HepG2 (cell line): ENCODE measurements at regions not wholly inside any gene's neighbourhood (a gene's known extent, or its start where the extent isn't known, plus 50 kb on each side); places are given as distances from the start of the nearest gene placed in this dataset.

Experiments
- AKAP8 ChIP-seq: sonication (generic); formaldehyde crosslinking; IDR thresholded peaks from 2 replicates; pipeline ENCODE4 v1.5.1; 2020; ENCODE audit warnings: mild to moderate bottlenecking, missing genetic modification reagents
- ARID3A ChIP-seq: IDR thresholded peaks from 2 replicates; pipeline ENCODE4 v1.6.1; 2012; ENCODE audit warnings: low read depth, low read length, improper control_type of control experiment
- BRD4 ChIP-seq: sonication (generic); formaldehyde crosslinking; IDR thresholded peaks from 2 replicates; pipeline ENCODE4 v1.4.0; 2020; ENCODE audit warnings: missing genetic modification reagents
- CC2D1A ChIP-seq: sonication (generic); formaldehyde crosslinking; IDR thresholded peaks from 2 replicates; pipeline ENCODE4 v1.8.1; 2023; ENCODE audit warnings: mild to moderate bottlenecking, missing genetic modification reagents
- DDIT3 ChIP-seq: sonication (generic); formaldehyde crosslinking; IDR thresholded peaks from 2 replicates; pipeline ENCODE4 v1.4.0; 2020; ENCODE audit warnings: mild to moderate bottlenecking, missing genetic modification reagents
- FOXA1 ChIP-seq, 2 experiments: fragments of 450-650 bp in 1 of 2; sonication (generic) in 1 of 2; formaldehyde crosslinking in 1 of 2; IDR thresholded peaks; 2 replicates each; pipeline versions ENCODE4 v1.4.0 to v1.6.1; 2016 to 2020; ENCODE audit warnings: missing genetic modification reagents in 1 of 2
- GATAD2A ChIP-seq: IDR thresholded peaks from 2 replicates; pipeline ENCODE4 v1.6.1; 2016
- NFE2L1 ChIP-seq: sonication (generic); formaldehyde crosslinking; IDR thresholded peaks from 2 replicates; pipeline ENCODE4 v1.4.0; 2020; ENCODE audit warnings: missing genetic modification reagents, mild to moderate bottlenecking, borderline replicate concordance
- NFE2L2 ChIP-seq: fragments of 150-350 bp; IDR thresholded peaks from 2 replicates; pipeline ENCODE4 v1.6.1; 2014; ENCODE audit warnings: low read length
- PAXIP1 ChIP-seq: sonication (generic); formaldehyde crosslinking; conservative IDR thresholded peaks from 2 replicates; pipeline ENCODE4 v1.4.0; 2020; ENCODE audit warnings: mild to moderate bottlenecking, missing genetic modification reagents, moderate library complexity
- RAD51 ChIP-seq: fragments of 450-650 bp; IDR thresholded peaks from 2 replicates; pipeline ENCODE4 v1.6.1; 2016; ENCODE audit warnings: borderline replicate concordance
- SNAPC2 ChIP-seq: sonication (generic); formaldehyde crosslinking; IDR thresholded peaks from 2 replicates; pipeline ENCODE4 v1.8.1; 2022; ENCODE audit warnings: mild to moderate bottlenecking, missing genetic modification reagents
- SP4 ChIP-seq: sonication (generic); formaldehyde crosslinking; IDR thresholded peaks from 2 replicates; pipeline ENCODE4 v1.8.1; 2023; ENCODE audit warnings: mild to moderate bottlenecking, missing genetic modification reagents
- TBX2 ChIP-seq: sonication (generic); formaldehyde crosslinking; IDR thresholded peaks from 2 replicates; pipeline ENCODE4 v1.5.0; 2020; ENCODE audit warnings: missing genetic modification reagents, mild to moderate bottlenecking, borderline replicate concordance
- ZKSCAN1 ChIP-seq: fragments of 150-350 bp; IDR thresholded peaks from 2 replicates; pipeline ENCODE4 v1.6.1; 2014; ENCODE audit warnings: low read length
- ZKSCAN8 ChIP-seq: IDR thresholded peaks from 2 replicates; pipeline ENCODE4 v1.6.1; 2016; ENCODE audit warnings: borderline replicate concordance, missing genetic modification reagents, missing compliant biosample characterization
- ZNF124 ChIP-seq: sonication (generic); formaldehyde crosslinking; IDR thresholded peaks from 2 replicates; pipeline ENCODE4 v1.4.0; 2020; ENCODE audit warnings: missing genetic modification reagents
- ZNF207 ChIP-seq: fragments of 450-650 bp; IDR thresholded peaks from 2 replicates; pipeline ENCODE4 v1.6.1; 2016; ENCODE audit warnings: antibody characterized with exemption, borderline replicate concordance
- ZNF224 ChIP-seq: sonication (generic); formaldehyde crosslinking; IDR thresholded peaks from 2 replicates; pipeline ENCODE4 v1.5.0; 2020; ENCODE audit warnings: mild to moderate bottlenecking, missing genetic modification reagents
- ZNF362 ChIP-seq: sonication (generic); formaldehyde crosslinking; IDR thresholded peaks from 2 replicates; pipeline ENCODE4 v1.4.0; 2020; ENCODE audit warnings: missing genetic modification reagents, mild to moderate bottlenecking, borderline replicate concordance
- ZNF432 ChIP-seq: sonication (generic); formaldehyde crosslinking; IDR thresholded peaks from 2 replicates; pipeline ENCODE4 v1.5.0; 2020; ENCODE audit warnings: missing genetic modification reagents, mild to moderate bottlenecking, borderline replicate concordance
- ZNF441 ChIP-seq: sonication (generic); formaldehyde crosslinking; IDR thresholded peaks from 2 replicates; pipeline ENCODE4 v1.7.0; 2021; ENCODE audit warnings: missing genetic modification reagents, borderline replicate concordance
- ZNF558 ChIP-seq: sonication (generic); formaldehyde crosslinking; IDR thresholded peaks from 2 replicates; pipeline ENCODE4 v1.9.0; 2022; ENCODE audit warnings: mild to moderate bottlenecking, missing genetic modification reagents, borderline replicate concordance
- ZNF644 ChIP-seq: IDR thresholded peaks from 2 replicates; pipeline ENCODE4 v1.6.1; 2016; ENCODE audit warnings: low read depth
- ZNF879 ChIP-seq: sonication (generic); formaldehyde crosslinking; IDR thresholded peaks from 2 replicates; pipeline ENCODE4 v1.8.1; 2023; ENCODE audit warnings: missing genetic modification reagents
- ZSCAN9 ChIP-seq: IDR thresholded peaks from 2 replicates; pipeline ENCODE4 v1.6.1; 2016; ENCODE audit warnings: borderline replicate concordance

GRCh38 chr3:171953301-171954022 is 85.9 kb upstream of the FNDC3B start (continued):
- 0 out of 2 replicates have a peak, but pooled peaks have one; percentile 18 for TF ChIP-seq ZNF441 (CRISPR knock-in tag)
- TF ChIP-seq SNAPC2 (CRISPR knock-in tag) = no peak
- TF ChIP-seq CC2D1A (CRISPR knock-in tag) = no peak
- TF ChIP-seq ZNF224 (CRISPR knock-in tag) = no peak
- TF ChIP-seq ZNF124 (CRISPR knock-in tag) = no peak
- peak; percentile 74; the same call in 1 of the 2 replicates for TF ChIP-seq TBX2 (CRISPR knock-in tag)
- TF ChIP-seq PAXIP1 (CRISPR knock-in tag) = peak; percentile 13; the same call in 1 of the 2 replicates
- no peak for TF ChIP-seq DDIT3 (CRISPR knock-in tag)
- TF ChIP-seq ZNF207 = no peak
- TF ChIP-seq AKAP8 (CRISPR knock-in tag) = no peak
- no peak for TF ChIP-seq GATAD2A (CRISPR knock-in tag)
- no peak for TF ChIP-seq ZNF432 (CRISPR knock-in tag)
- no peak for TF ChIP-seq ZSCAN9 (CRISPR knock-in tag)
- no peak for TF ChIP-seq ZNF558 (CRISPR knock-in tag)
- TF ChIP-seq ZNF644 (CRISPR knock-in tag) = peak; percentile 12; the same call in 1 of the 2 replicates
- TF ChIP-seq ZKSCAN8 (CRISPR knock-in tag) = no peak
- no peak for TF ChIP-seq ZKSCAN1
- no peak for TF ChIP-seq RAD51
- peak; percentile 78; the same call in 1 of the 2 replicates for TF ChIP-seq ZNF362 (CRISPR knock-in tag)
- no peak for TF ChIP-seq ZNF879 (CRISPR knock-in tag)
- no peak for TF ChIP-seq BRD4
- TF ChIP-seq NFE2L2 = no peak
- TF ChIP-seq NFE2L1 = no peak
- TF ChIP-seq SP4 (CRISPR knock-in tag) = no peak
- TF ChIP-seq ARID3A = peak; percentile 84
- TF ChIP-seq FOXA1 (IDR thresholded peaks at IDR 0.05) = no peak
- peak; percentile 29; the same call in 1 of the 2 replicates for TF ChIP-seq FOXA1 (CRISPR knock-in tag; IDR thresholded peaks at IDR 0.05)
